ENCODE measurements at regions not wholly inside any gene's neighbourhood (a gene's known extent, or its start where the extent isn't known, plus 50 kb on each side); places are given as distances from the start of the nearest gene placed in this dataset.

- CTCF ChIA-PET, result no interaction called here
- no peaks in the 10 kb centered on the region for H3K36me3 Mint-ChIP-seq (ENCODE audit: insufficient read depth, unreplicated experiment)
These were observed 122.4 kb upstream of the ZRANB2 start for GRCh38 chr1:71203241-71203640.

GRCh38 chr1:71200503-71200902 is 119.7 kb upstream of the ZRANB2 start:
- CTCF ChIA-PET, result no interaction called here
- no peaks in the 10 kb centered on the region for H3K4me1 ChIP-seq
- no peaks in the 10 kb centered on the region for H3K4me1 Mint-ChIP-seq (ENCODE audit: low read depth, unreplicated experiment)
- intact Hi-C loops (cut with micrococcal nuclease; ENCODE audit: unreplicated experiment), result no loop called here
- H3K4me3 ChIP-seq (ENCODE audit: low read depth, low read length), result no peak overlapping the region
- POLR2A ChIA-PET, result no interaction called here
- no peak for DNase-seq
- H3K36me3 ChIP-seq (ENCODE audit: control insufficient read depth, insufficient read depth, low read length), result no peaks in the 10 kb centered on the region
- TF ChIP-seq CTCF (IDR thresholded peaks at IDR 0.05; ENCODE audit: insufficient read depth in 1 of 2, low read depth in 1 of 2, low read length in 1 of 2, severe bottlenecking in 1 of 2, unreplicated experiment in 1 of 2), result no peak
- H3K36me3 Mint-ChIP-seq (ENCODE audit: insufficient read depth, unreplicated experiment), result no peaks in the 10 kb centered on the region
- BruUV-seq (replicated peaks), result no TSS peak
- H3K4me3 Mint-ChIP-seq (ENCODE audit: unreplicated experiment), result no peak overlapping the region
- no peaks in the 10 kb centered on the region for H3K27me3 ChIP-seq (replicated peaks; ENCODE audit: control insufficient read depth, insufficient read depth, low read length)
- H3K9me3 ChIP-seq, result no peaks in the 10 kb centered on the region
- H3K27ac Mint-ChIP-seq (ENCODE audit: unreplicated experiment), result no peak overlapping the region
- no peaks in the 10 kb centered on the region for H3K9me3 Mint-ChIP-seq (ENCODE audit: unreplicated experiment)
- H3K27me3 Mint-ChIP-seq (ENCODE audit: insufficient read depth, unreplicated experiment), result no peaks in the 10 kb centered on the region

More at GRCh38 chr1:71203241-71203640, 122.4 kb upstream of the ZRANB2 start:
- no peak overlapping the region for H3K4me3 Mint-ChIP-seq (ENCODE audit: unreplicated experiment)
- H3K4me1 Mint-ChIP-seq (ENCODE audit: low read depth, unreplicated experiment), result no peaks in the 10 kb centered on the region
- POLR2A ChIA-PET, result no interaction called here
- no peak overlapping the region for H3K27ac Mint-ChIP-seq (ENCODE audit: unreplicated experiment)
- H3K4me3 ChIP-seq (ENCODE audit: low read depth, low read length), result no peak overlapping the region
- DNase-seq, result no peak
- no peak for TF ChIP-seq CTCF (IDR thresholded peaks at IDR 0.05; ENCODE audit: insufficient read depth in 1 of 2, low read depth in 1 of 2, low read length in 1 of 2, severe bottlenecking in 1 of 2, unreplicated experiment in 1 of 2)
- no peaks in the 10 kb centered on the region for H3K27me3 Mint-ChIP-seq (ENCODE audit: insufficient read depth, unreplicated experiment)
- no peaks in the 10 kb centered on the region for H3K4me1 ChIP-seq
- intact Hi-C loops (cut with micrococcal nuclease; ENCODE audit: unreplicated experiment), result no loop called here
- H3K36me3 ChIP-seq (ENCODE audit: control insufficient read depth, insufficient read depth, low read length), result no peaks in the 10 kb centered on the region
- no peaks in the 10 kb centered on the region for H3K9me3 ChIP-seq
- BruUV-seq (replicated peaks), result no TSS peak
- H3K9me3 Mint-ChIP-seq (ENCODE audit: unreplicated experiment), result no peaks in the 10 kb centered on the region
- no peaks in the 10 kb centered on the region for H3K27me3 ChIP-seq (replicated peaks; ENCODE audit: control insufficient read depth, insufficient read depth, low read length)

- H3K4me1 Mint-ChIP-seq (ENCODE audit: low read depth, unreplicated experiment), result no peaks in the 10 kb centered on the region
- POLR2A ChIA-PET, result no interaction called here
- H3K36me3 Mint-ChIP-seq (ENCODE audit: insufficient read depth, unreplicated experiment), result no peaks in the 10 kb centered on the region
- CTCF ChIA-PET, result no interaction called here
- Histone ChIP-seq H3K9me3 (no peaks in the 10 kb centered on the region), H3K4me1 (no peaks in the 10 kb centered on the region), H3K4me3 (ENCODE audit: low read depth, low read length) (no peak overlapping the region), H3K36me3 (ENCODE audit: control insufficient read depth, insufficient read depth, low read length) (no peaks in the 10 kb centered on the region), H3K27me3 (replicated peaks; ENCODE audit: control insufficient read depth, insufficient read depth, low read length) (no peaks in the 10 kb centered on the region)
- no peaks in the 10 kb centered on the region for H3K27me3 Mint-ChIP-seq (ENCODE audit: insufficient read depth, unreplicated experiment)
- no peak overlapping the region for H3K27ac Mint-ChIP-seq (ENCODE audit: unreplicated experiment)
- no TSS peak for BruUV-seq (replicated peaks)
- DNase-seq, result no peak
- intact Hi-C loops (cut with micrococcal nuclease; ENCODE audit: unreplicated experiment), result loop anchor here (5.0 to 10.0 kb wide), 2 partner anchors 326 to 838 kb away; no protein-coding TSS in a partner anchor
- no peak overlapping the region for H3K4me3 Mint-ChIP-seq (ENCODE audit: unreplicated experiment)
- no peaks in the 10 kb centered on the region for H3K9me3 Mint-ChIP-seq (ENCODE audit: unreplicated experiment)
- TF ChIP-seq CTCF (IDR thresholded peaks at IDR 0.05; ENCODE audit: insufficient read depth in 1 of 2, low read depth in 1 of 2, low read length in 1 of 2, severe bottlenecking in 1 of 2, unreplicated experiment in 1 of 2), result no peak
These were observed 115.8 kb upstream of the ZRANB2 start for GRCh38 chr1:71196685-71197084.

All from Caco-2 (cell line).